HG02798 (cell line): ENCODE measurements at regions not wholly inside any gene's neighbourhood (a gene's known extent, or its start where the extent isn't known, plus 50 kb on each side); places are given as distances from the start of the nearest gene placed in this dataset.
A peak's percentile ranks its signal among the peaks of the same experiment; 100 is the strongest.
"Not testable (repeated sequence)": the region's sequence is repeated elsewhere in the genome, so short reads cannot be mapped to it uniquely, and the experiment has no call there.

Experiments used
- ATAC-seq: cut with Tn5 transposase; IDR thresholded peaks from one replicate; pipeline ENCODE4 v1.9.1; 2021; ENCODE audit warnings: mild to moderate bottlenecking; ENCODE audit not compliant: unreplicated experiment, poor library complexity

- peak; percentile 50 for ATAC-seq
Observed at GRCh38 chr12:23222801-23223200, 597.8 kb downstream of the ETNK1 start.

- ATAC-seq, result no peak
Observed at GRCh38 chr12:23228101-23228500, 603.1 kb downstream of the ETNK1 start.

- no peak for ATAC-seq
Observed at GRCh38 chr12:23230899-23231298, 605.9 kb downstream of the ETNK1 start.

GRCh38 chr12:23236066-23236780 is 611.3 kb downstream of the ETNK1 start:
- no peak for ATAC-seq

- ATAC-seq, result no peak
Observed at GRCh38 chr12:23236811-23237210, 611.8 kb downstream of the ETNK1 start.

- ATAC-seq, result no peak
Observed at GRCh38 chr12:23238190-23238589, 613.2 kb downstream of the ETNK1 start.

GRCh38 chr12:23238957-23239356 is 614.0 kb downstream of the ETNK1 start:
- ATAC-seq, result no peak

GRCh38 chr12:23245186-23245585 is 620.2 kb downstream of the ETNK1 start:
- ATAC-seq, result no peak

- no peak for ATAC-seq
Observed at GRCh38 chr12:23253191-23253590, 628.2 kb downstream of the ETNK1 start.

- ATAC-seq, result not testable (repeated sequence)
Observed at GRCh38 chr12:23253910-23254309, 628.9 kb downstream of the ETNK1 start.

GRCh38 chr12:23259558-23259957 is 634.6 kb downstream of the ETNK1 start:
- no peak for ATAC-seq

- ATAC-seq, result no peak
Observed at GRCh38 chr12:23262670-23263069, 637.7 kb downstream of the ETNK1 start.

GRCh38 chr12:23277831-23278230 is 652.9 kb downstream of the ETNK1 start:
- ATAC-seq, result no peak

GRCh38 chr12:23281295-23281694 is 656.3 kb downstream of the ETNK1 start:
- no peak for ATAC-seq

- no peak for ATAC-seq
Observed at GRCh38 chr12:23282701-23283100, 657.7 kb downstream of the ETNK1 start.

- not testable (repeated sequence) for ATAC-seq
Observed at GRCh38 chr12:23285764-23286530, 661.0 kb downstream of the ETNK1 start.

- no peak for ATAC-seq
Observed at GRCh38 chr12:23290627-23291330, 658.7 kb downstream of the SOX5 start.

- ATAC-seq, result no peak
Observed at GRCh38 chr12:23303220-23303619, 646.2 kb downstream of the SOX5 start.

- ATAC-seq, result no peak
Observed at GRCh38 chr12:23303821-23304220, 645.6 kb downstream of the SOX5 start.

- no peak for ATAC-seq
Observed at GRCh38 chr12:23333938-23334337, 615.5 kb downstream of the SOX5 start.

GRCh38 chr12:23335593-23335992 is 613.9 kb downstream of the SOX5 start:
- no peak for ATAC-seq
